DOHH2 (cell line): ENCODE measurements at regions not wholly inside any gene's neighbourhood (a gene's known extent, or its start where the extent isn't known, plus 50 kb on each side); places are given as distances from the start of the nearest gene placed in this dataset.

Experiments used
- H3F3A ChIP-seq: fragments of 200-600 bp; sonication (generic), shearing (Covaris generic); 2 replicates; pipeline ENCODE4 v1.6.0; 2016; ENCODE audit warnings: antibody characterized with exemption, mild to moderate bottlenecking; ENCODE audit not compliant: control insufficient read depth, insufficient read depth
- H3K27ac ChIP-seq: fragments of 200-600 bp; sonication (generic); 2 replicates; pipeline ENCODE4 v1.5.1; 2014; ENCODE audit warnings: low read depth, mild to moderate bottlenecking, low read length, moderate library complexity
- H3K27me3 ChIP-seq: fragments of 200-600 bp; sonication (generic); 2 replicates; pipeline ENCODE4 v1.6.1; 2014; ENCODE audit warnings: mild to moderate bottlenecking, low read length, mixed read lengths; ENCODE audit not compliant: control insufficient read depth
- H3K36me3 ChIP-seq: fragments of 200-600 bp; sonication (generic); 2 replicates; pipeline ENCODE4 v1.6.1; 2014; ENCODE audit warnings: mild to moderate bottlenecking, low read length, moderate library complexity, mixed read lengths; ENCODE audit not compliant: control insufficient read depth
- H3K4me1 ChIP-seq: fragments of 200-600 bp; sonication (generic); 2 replicates; pipeline ENCODE4 v1.6.1; 2014; ENCODE audit warnings: mild to moderate bottlenecking, low read length, mixed read lengths; ENCODE audit not compliant: control insufficient read depth
- H3K4me2 ChIP-seq: fragments of 200-600 bp; sonication (generic); 2 replicates; pipeline ENCODE4 v1.6.0; 2014; ENCODE audit warnings: mild to moderate bottlenecking, low read length, moderate library complexity
- H3K4me3 ChIP-seq: fragments of 200-600 bp; sonication (generic); 2 replicates; pipeline ENCODE4 v1.5.1; 2014; ENCODE audit warnings: mild to moderate bottlenecking, low read length, mixed read lengths
- H3K79me2 ChIP-seq: fragments of 200-600 bp; sonication (generic); 2 replicates; pipeline ENCODE4 v1.6.1; 2014; ENCODE audit warnings: mild to moderate bottlenecking, low read length, mixed read lengths; ENCODE audit not compliant: control insufficient read depth
- H3K9me2 ChIP-seq: fragments of 200-600 bp; sonication (generic); replicated peaks from 2 replicates; pipeline ENCODE4 v1.6.1; 2014; ENCODE audit warnings: mild to moderate bottlenecking, low read length, mixed read lengths; ENCODE audit not compliant: control insufficient read depth
- H3K9me3 ChIP-seq: fragments of 200-600 bp; sonication (generic); 2 replicates; pipeline ENCODE4 v1.6.1; 2014; ENCODE audit warnings: antibody characterized with exemption, low read length, mixed read lengths; ENCODE audit not compliant: control insufficient read depth, insufficient read depth
- H4K20me1 ChIP-seq: fragments of 200-600 bp; sonication (generic); 2 replicates; pipeline ENCODE4 v1.6.0; 2014; ENCODE audit warnings: low read depth, mild to moderate bottlenecking, antibody characterized with exemption, low read length, moderate library complexity; ENCODE audit not compliant: control insufficient read depth, insufficient read depth
- CTCF ChIP-seq: fragments of 200-600 bp; sonication (generic); IDR thresholded peaks from one replicate; pipeline ENCODE4 v1.5.1; 2014; ENCODE audit warnings: antibody characterized with exemption, mild to moderate bottlenecking, low read depth, low read length; ENCODE audit not compliant: poor library complexity, severe bottlenecking
- EZH2phosphoT487 ChIP-seq: fragments of 200-600 bp; sonication (generic); IDR thresholded peaks from 2 replicates; pipeline ENCODE4 v1.6.1; 2017; ENCODE audit warnings: borderline replicate concordance, mild to moderate bottlenecking, antibody characterized with exemption, low read length, moderate library complexity, mixed read lengths

GRCh38 chr17:37820313-37820994 is 75.6 kb upstream of the HNF1B start:
- H3F3A ChIP-seq = peaks cover 20% of the 10 kb centered on the region
- peaks cover 1% of the 10 kb centered on the region; the same call in 1 of the 2 replicates for H3K27me3 ChIP-seq
- peak overlapping the region; percentile 88 for H3K4me2 ChIP-seq
- peaks cover 77% of the 10 kb centered on the region for H3K4me1 ChIP-seq
- H4K20me1 ChIP-seq = no peaks in the 10 kb centered on the region
- H3K9me2 ChIP-seq = no peaks in the 10 kb centered on the region
- no peaks in the 10 kb centered on the region for H3K79me2 ChIP-seq
- no peaks in the 10 kb centered on the region for H3K9me3 ChIP-seq
- no peaks in the 10 kb centered on the region for H3K36me3 ChIP-seq
- peak overlapping the region; percentile 84 for H3K27ac ChIP-seq
- peak overlapping the region; percentile 58 for H3K4me3 ChIP-seq
- TF ChIP-seq EZH2phosphoT487 = no peak
- no peak for TF ChIP-seq CTCF

GRCh38 chr17:37818689-37819088 is 73.8 kb upstream of the HNF1B start:
- Histone ChIP-seq H3K36me3 (no peaks in the 10 kb centered on the region), H3K4me2 (peak overlapping the region; percentile 88), H3K27ac (no peak overlapping the region), H3K9me3 (no peaks in the 10 kb centered on the region), H4K20me1 (no peaks in the 10 kb centered on the region), H3K9me2 (no peaks in the 10 kb centered on the region), H3K27me3 (peaks cover 8% of the 10 kb centered on the region; the same call in 1 of the 2 replicates), H3K79me2 (no peaks in the 10 kb centered on the region), H3F3A (peaks cover 20% of the 10 kb centered on the region), H3K4me3 (0 out of 2 replicates have a peak overlapping the region, but pooled peaks have one; percentile 18), H3K4me1 (peaks cover 59% of the 10 kb centered on the region)
- no peak for TF ChIP-seq EZH2phosphoT487
- no peak for TF ChIP-seq CTCF

- Histone ChIP-seq H3F3A (peaks cover 17% of the 10 kb centered on the region), H3K4me3 (no peak overlapping the region), H3K79me2 (no peaks in the 10 kb centered on the region), H3K9me3 (no peaks in the 10 kb centered on the region), H3K36me3 (no peaks in the 10 kb centered on the region), H3K9me2 (no peaks in the 10 kb centered on the region), H3K4me2 (peak overlapping the region; percentile 19; the same call in 1 of the 2 replicates), H3K27ac (no peak overlapping the region), H3K4me1 (peaks cover 49% of the 10 kb centered on the region), H3K27me3 (peaks cover 13% of the 10 kb centered on the region; the same call in 1 of the 2 replicates), H4K20me1 (no peaks in the 10 kb centered on the region)
- TF ChIP-seq EZH2phosphoT487 (no peak), CTCF (no peak)
Measured at GRCh38 chr17:37816950-37817349, 72.1 kb upstream of the HNF1B start.
